ENCODE measurements at regions not wholly inside any gene's neighbourhood (a gene's known extent, or its start where the extent isn't known, plus 50 kb on each side); places are given as distances from the start of the nearest gene placed in this dataset.

DNA sequence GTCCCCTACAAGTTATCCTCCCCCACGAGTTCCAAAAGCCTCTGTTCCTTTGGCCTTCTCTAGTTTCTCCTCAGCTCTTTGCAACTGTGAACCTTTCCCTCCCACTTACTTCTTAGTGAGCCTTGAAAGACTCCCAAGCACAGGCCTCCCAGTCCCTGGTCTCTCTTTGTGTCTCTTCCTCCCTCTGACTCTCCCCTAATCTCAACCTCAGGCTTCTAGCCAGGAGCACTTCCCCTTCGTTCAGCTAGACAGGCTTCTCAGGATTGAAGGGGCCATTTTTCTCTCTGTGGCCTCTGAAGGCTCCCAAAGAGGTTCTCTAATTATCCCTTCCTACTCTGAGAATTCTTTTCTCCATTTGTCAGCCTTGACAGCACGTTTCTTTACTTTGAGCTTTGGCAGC, 50.2 kb upstream of the PHYHIPL start:
- TF ChIP-seq POLR2A (IDR thresholded peaks at IDR 0.05; ENCODE audit: low read depth, low read length) (no peak), EP300 (IDR thresholded peaks at IDR 0.05; ENCODE audit: borderline replicate concordance in 1 of 2, control insufficient read depth in 1 of 2, low read depth in 2 of 2, low read length in 2 of 2) (no peak), FOS (IDR thresholded peaks at IDR 0.05; ENCODE audit: borderline replicate concordance, extremely low read depth, insufficient read length) (no peak), CTCF (IDR thresholded peaks at IDR 0.05 in 2 of 3, conservative IDR thresholded peaks at IDR 0.05 in 1 of 3; ENCODE audit: control insufficient read depth in 2 of 3, extremely low read depth in 1 of 3, insufficient read depth in 1 of 3, low read depth in 3 of 3, low read length in 3 of 3) (no peak), MTA2 (IDR thresholded peaks at IDR 0.05; ENCODE audit: low read depth) (0 out of 2 replicates have a peak, but pooled peaks have one; percentile 25), CEBPB (IDR thresholded peaks at IDR 0.05; ENCODE audit: borderline replicate concordance in 1 of 2, low read depth in 2 of 2, low read length in 2 of 2) (no peak), PAX5 (IDR thresholded peaks at IDR 0.05; ENCODE audit: borderline replicate concordance, low read depth, low read length) (no peak), SRF (IDR thresholded peaks at IDR 0.05; ENCODE audit: low read depth in 2 of 2, low read length in 2 of 2) (no peak), TAF1 (IDR thresholded peaks at IDR 0.05; ENCODE audit: borderline replicate concordance, low read depth, low read length) (no peak), FOXM1 (IDR thresholded peaks at IDR 0.05; ENCODE audit: low read depth, low read length) (no peak)

All from GM12878 (cell line).